NB4 (cell line): ENCODE measurements at regions not wholly inside any gene's neighbourhood (a gene's known extent, or its start where the extent isn't known, plus 50 kb on each side); places are given as distances from the start of the nearest gene placed in this dataset.

Experiments used
- DNase-seq: peaks from one replicate; pipeline ENCODE4 v3.0.0; 2010; ENCODE audit warnings: low read depth
- H3K4me3 ChIP-seq: one replicate; pipeline ENCODE4 v1.5.1; 2011; ENCODE audit warnings: mild to moderate bottlenecking, low read depth, low read length, moderate library complexity
- MYC ChIP-seq: IDR thresholded peaks from 2 replicates; pipeline ENCODE4 v1.6.1; 2011; ENCODE audit warnings: low read depth, low read length
- POLR2A ChIP-seq: IDR thresholded peaks from 2 replicates; pipeline ENCODE4 v1.6.1; 2011; ENCODE audit warnings: mild to moderate bottlenecking; ENCODE audit not compliant: insufficient read length; ENCODE audit errors: extremely low read depth
- TF ChIP-seq, protein P1 (sequence below): IDR thresholded peaks from one replicate; pipeline ENCODE4 v1.5.1; 2012; ENCODE audit warnings: low read depth, low read length
- TF ChIP-seq, protein P2 (sequence below): IDR thresholded peaks from 2 replicates; pipeline ENCODE4 v1.6.1; 2011; ENCODE audit warnings: low read depth, low read length

DNA sequence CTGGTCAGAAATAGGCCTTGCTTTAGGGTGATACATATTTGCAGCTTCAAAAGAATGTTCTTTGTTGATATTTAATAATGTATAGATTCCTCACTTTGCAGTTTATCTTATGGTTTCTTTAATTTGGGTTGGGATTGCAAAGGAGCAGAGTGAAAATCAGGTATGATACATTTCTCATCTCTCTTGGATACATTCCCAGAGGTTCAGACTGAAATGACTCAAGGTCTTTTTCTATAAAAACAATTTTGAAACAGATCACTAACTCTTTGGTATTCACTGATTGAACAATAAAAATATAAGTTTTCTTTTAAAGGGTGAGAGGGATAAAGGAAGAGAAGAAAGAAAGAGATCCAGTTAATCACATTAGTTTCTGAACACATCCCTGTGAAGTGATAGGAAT is 606.5 kb upstream of the CAMK1G start:
- no peak overlapping the region for H3K4me3 ChIP-seq
- TF ChIP-seq, protein P1, sequence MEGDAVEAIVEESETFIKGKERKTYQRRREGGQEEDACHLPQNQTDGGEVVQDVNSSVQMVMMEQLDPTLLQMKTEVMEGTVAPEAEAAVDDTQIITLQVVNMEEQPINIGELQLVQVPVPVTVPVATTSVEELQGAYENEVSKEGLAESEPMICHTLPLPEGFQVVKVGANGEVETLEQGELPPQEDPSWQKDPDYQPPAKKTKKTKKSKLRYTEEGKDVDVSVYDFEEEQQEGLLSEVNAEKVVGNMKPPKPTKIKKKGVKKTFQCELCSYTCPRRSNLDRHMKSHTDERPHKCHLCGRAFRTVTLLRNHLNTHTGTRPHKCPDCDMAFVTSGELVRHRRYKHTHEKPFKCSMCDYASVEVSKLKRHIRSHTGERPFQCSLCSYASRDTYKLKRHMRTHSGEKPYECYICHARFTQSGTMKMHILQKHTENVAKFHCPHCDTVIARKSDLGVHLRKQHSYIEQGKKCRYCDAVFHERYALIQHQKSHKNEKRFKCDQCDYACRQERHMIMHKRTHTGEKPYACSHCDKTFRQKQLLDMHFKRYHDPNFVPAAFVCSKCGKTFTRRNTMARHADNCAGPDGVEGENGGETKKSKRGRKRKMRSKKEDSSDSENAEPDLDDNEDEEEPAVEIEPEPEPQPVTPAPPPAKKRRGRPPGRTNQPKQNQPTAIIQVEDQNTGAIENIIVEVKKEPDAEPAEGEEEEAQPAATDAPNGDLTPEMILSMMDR, result no peak
- TF ChIP-seq, protein P2, sequence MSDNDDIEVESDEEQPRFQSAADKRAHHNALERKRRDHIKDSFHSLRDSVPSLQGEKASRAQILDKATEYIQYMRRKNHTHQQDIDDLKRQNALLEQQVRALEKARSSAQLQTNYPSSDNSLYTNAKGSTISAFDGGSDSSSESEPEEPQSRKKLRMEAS, result no peak
- TF ChIP-seq POLR2A (no peak), MYC (no peak)
- no peak for DNase-seq

DNA sequence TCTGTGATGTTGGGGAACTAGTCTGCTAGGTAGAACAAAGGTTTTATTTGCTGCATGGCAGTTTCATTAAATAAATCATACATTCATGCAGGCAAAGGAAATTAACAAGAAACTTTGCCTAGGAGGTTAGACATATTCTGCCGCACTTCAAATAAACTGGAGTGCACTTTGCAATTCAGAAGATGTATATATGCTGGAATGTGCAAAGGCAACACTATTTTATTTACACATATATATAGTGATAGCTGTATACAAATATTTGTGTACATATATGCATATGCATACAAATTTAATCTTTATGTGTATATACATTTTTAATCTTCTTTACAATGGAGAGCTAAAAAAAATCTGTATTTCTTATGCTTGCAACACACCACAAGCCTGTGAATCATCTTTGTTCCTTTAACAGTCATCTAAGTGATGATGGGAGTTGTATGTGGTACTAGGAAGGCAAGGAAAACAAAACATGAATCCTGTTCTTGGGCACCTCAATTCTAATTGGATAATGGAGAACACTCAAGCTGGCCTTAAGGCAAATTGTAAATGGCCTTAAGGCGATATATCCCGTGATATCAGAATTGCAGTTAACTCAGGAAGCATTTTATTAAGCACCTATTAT is 605.8 kb upstream of the CAMK1G start:
- no peak for DNase-seq
- H3K4me3 ChIP-seq, result no peak overlapping the region
- no peak for TF ChIP-seq POLR2A
- TF ChIP-seq, protein P1, result no peak
- no peak for TF ChIP-seq MYC
- TF ChIP-seq, protein P2, result no peak

DNA sequence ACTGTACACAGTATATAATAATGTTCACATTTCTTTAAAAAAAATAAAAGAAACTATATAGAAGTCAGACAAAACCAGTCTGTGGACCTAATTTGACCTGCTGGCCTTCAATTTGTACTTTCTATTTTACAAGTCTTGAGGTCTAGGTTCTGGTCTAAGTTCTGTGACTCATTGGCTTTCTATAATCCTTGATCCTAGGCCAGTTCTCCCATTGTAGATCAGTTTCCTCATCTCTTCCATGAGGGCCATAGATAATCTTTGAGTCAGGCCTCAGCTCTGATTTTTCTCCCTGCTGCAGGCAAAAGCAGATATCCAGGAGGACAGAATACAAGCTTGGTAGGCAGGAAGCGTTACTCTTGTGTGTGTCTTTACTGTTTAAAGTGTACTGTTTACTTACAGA is 603.7 kb upstream of the CAMK1G start:
- TF ChIP-seq, protein P1, result no peak
- TF ChIP-seq MYC (no peak), POLR2A (no peak)
- TF ChIP-seq, protein P2, result no peak
- DNase-seq, result no peak
- H3K4me3 ChIP-seq, result no peak overlapping the region

DNA sequence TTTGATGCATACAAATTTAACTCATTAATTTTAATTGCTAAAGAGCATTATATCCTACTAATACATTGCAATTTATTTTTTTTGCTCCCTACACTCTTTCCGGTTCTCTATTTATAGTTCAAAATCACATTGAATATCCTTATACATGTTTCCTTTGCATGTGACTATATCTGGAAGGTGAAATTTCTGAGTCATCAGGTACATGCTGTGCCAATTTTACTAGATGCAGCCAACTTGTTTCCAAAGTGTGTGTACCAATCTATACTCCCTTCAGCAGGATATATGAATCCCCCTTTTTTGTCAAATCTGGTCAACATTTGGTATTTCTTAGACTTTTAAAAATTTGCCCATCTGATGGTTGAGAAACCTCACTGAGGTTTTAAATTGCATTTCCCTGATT is 602.9 kb upstream of the CAMK1G start:
- no peak overlapping the region for H3K4me3 ChIP-seq
- no peak for DNase-seq
- TF ChIP-seq, protein P1, result no peak
- TF ChIP-seq, protein P2, result no peak
- TF ChIP-seq MYC, result no peak
- TF ChIP-seq POLR2A, result no peak

DNA sequence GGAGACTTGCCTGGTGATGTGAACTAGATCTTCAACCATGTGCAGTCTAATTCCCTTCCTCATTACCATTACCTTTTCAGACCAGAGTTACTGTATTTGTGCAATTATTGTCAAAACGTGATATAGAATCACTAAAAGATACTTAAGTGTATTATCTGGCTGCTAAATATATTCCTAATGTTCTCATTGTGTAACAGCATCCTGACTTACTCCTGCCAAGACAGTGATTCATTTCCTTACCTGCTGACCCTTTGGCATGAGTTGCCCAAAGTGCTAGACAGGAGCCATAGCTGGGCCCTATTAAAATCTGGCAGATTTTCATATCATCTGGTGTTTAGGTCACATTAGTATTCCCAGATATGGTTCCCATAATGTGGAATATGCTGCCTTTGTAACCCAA is 598.3 kb upstream of the CAMK1G start:
- no peak overlapping the region for H3K4me3 ChIP-seq
- no peak for TF ChIP-seq MYC
- TF ChIP-seq, protein P2, result no peak
- TF ChIP-seq, protein P1, result no peak
- TF ChIP-seq POLR2A, result no peak
- no peak for DNase-seq
